NCI-H226 (cell line): ENCODE measurements at regions not wholly inside any gene's neighbourhood (a gene's known extent, or its start where the extent isn't known, plus 50 kb on each side); places are given as distances from the start of the nearest gene placed in this dataset.
A peak's percentile ranks its signal among the peaks of the same experiment; 100 is the strongest.

Source experiments
- DNase-seq: peaks from one replicate; pipeline ENCODE4 v3.0.0-alpha.2; 2015

DNA sequence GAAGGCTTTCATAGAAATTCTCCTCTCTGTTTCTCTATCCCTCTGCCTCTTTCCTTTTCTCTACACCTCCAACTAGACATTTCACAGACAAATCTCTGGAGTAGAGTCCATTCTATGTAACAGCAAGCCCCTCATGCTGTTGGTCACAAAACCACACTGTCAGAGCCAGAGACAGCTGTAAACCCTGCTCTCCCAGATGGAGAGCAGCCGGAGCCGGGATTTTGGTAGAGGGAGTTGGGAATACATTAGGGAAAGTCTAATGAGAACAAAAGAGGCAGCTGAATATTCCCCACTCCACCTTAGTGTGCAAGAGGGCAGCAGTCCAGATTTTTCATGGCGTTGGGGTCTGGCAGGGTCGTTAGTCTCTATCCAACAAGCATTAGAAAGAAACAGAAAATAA is 68.3 kb upstream of the EDN1 start:
- DNase-seq = no peak

GRCh38 chr6:12222405-12223366 is 67.5 kb upstream of the EDN1 start:
- DNase-seq = no peak

DNA sequence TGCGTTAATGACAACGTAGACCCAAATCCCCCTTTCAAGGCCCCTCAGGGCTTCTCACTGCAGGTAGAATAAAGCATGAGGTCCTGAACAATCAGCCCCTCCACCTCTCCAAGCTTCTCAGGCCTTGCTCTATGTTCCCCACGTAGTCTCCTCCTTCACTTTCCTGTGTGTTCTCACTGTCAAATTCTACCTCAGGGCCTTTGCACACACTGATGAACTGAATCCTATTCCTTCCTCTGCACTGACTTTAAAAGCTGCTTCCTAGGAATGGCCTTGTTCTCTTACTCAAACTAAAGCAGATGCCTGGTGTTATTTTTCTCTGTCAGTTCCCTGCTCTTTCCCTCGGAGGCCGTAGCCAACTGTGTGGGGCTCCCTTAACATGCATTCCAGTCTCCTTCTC is 66.8 kb upstream of the EDN1 start:
- no peak for DNase-seq

DNA sequence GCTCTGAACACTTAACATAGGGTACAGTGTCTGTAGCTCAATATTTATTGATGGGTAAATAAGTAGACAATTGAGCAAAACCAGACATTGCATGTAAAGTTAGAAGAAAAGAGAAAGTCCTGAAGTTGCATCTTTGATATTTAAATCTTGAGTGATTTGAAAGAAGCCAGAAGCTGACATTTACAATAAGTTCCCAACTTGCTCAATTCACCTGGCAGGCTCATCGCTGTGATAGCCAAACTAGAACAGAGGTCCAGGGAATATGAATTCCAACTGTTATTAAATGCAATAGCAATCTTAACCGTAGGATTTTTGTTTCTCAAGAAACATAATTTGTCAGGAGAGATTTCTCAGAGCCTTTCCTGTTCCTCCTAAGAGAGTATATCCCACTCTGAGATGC is 65.9 kb upstream of the EDN1 start:
- no peak for DNase-seq

GRCh38 chr6:12228447-12229146 is 61.6 kb upstream of the EDN1 start:
- DNase-seq = no peak

DNA sequence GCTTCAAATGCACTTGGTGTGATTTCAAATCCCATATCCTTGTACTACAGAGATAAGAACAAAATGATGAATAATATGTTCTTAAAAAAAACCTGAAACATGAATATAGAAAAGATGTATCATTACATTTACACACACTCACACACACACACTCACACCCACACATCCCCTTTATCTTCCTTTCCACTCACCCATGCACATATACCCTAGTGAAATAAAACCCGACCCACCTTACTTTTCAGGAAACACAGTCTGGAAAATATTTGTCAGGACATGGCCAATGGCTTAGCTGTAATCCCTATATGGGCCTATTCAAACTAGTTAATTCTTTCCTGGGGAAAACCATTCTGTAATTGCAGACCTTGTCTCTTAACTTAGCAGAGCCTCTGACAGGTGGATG is 60.8 kb upstream of the EDN1 start:
- DNase-seq = no peak

GRCh38 chr6:12230523-12230922 is 59.6 kb upstream of the EDN1 start:
- no peak for DNase-seq

- DNase-seq = peak; percentile 89
Measured at GRCh38 chr6:12232339-12232738, 57.8 kb upstream of the EDN1 start.

DNA sequence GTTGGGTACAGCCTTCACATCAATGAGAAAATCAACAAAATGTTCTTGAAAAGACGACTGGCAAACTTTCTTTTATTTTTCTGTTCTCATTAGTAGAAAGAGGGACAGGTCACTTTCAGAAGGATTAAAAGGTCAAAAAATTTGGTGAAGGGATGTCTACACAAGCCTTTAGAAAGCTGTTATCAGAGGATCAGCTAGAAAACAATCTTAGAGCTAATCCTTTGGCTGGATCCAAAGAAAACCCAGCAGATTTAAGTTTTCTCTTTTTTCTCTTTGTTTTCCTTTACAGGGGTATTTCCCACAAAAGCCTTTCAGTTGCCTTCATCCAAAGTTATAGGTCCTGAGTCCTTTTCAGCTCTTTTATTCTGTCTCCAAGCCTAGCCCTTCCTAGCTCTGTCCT is 57.3 kb upstream of the EDN1 start:
- no peak for DNase-seq

GRCh38 chr6:12233693-12234571 is 56.2 kb upstream of the EDN1 start:
- peak; percentile 79 for DNase-seq

- no peak for DNase-seq
Measured at GRCh38 chr6:12235341-12235740, 54.8 kb upstream of the EDN1 start.

GRCh38 chr6:12238219-12238618 is 51.9 kb upstream of the EDN1 start:
- no peak for DNase-seq
